Neural progenitor cell (in vitro differentiated cells): ENCODE measurements at regions not wholly inside any gene's neighbourhood (a gene's known extent, or its start where the extent isn't known, plus 50 kb on each side); places are given as distances from the start of the nearest gene placed in this dataset.

Source experiments
- DNase-seq: peaks from one replicate; pipeline ENCODE4 v3.0.0-alpha.2; 2016; ENCODE audit warnings: low spot score
- H2AFZ ChIP-seq: fragments of 200-600 bp; sonication (generic); replicated peaks from 2 replicates; pipeline ENCODE4 v1.6.1; 2016; ENCODE audit warnings: antibody characterized with exemption
- H3F3A ChIP-seq: fragments of 200-600 bp; sonication (generic); 2 replicates; pipeline ENCODE4 v1.6.1; 2016; ENCODE audit warnings: antibody characterized with exemption, low read depth
- H3K27ac ChIP-seq: fragments of 200-600 bp; sonication (generic); 2 replicates; pipeline ENCODE4 v1.5.1; 2016; ENCODE audit warnings: mild to moderate bottlenecking
- H3K27me3 ChIP-seq: fragments of 200-600 bp; sonication (generic); 2 replicates; pipeline ENCODE4 v1.6.1; 2016; ENCODE audit warnings: mild to moderate bottlenecking, moderate library complexity
- H3K36me3 ChIP-seq: fragments of 200-600 bp; sonication (generic); 2 replicates; pipeline ENCODE4 v1.5.1; 2016
- H3K4me1 ChIP-seq: fragments of 200-600 bp; sonication (generic); 2 replicates; pipeline ENCODE4 v1.6.1; 2016; ENCODE audit warnings: mixed run types
- H3K4me2 ChIP-seq: fragments of 200-600 bp; sonication (generic); 2 replicates; pipeline ENCODE4 v1.6.1; 2016
- H3K4me3 ChIP-seq: fragments of 200-600 bp; sonication (generic); 2 replicates; pipeline ENCODE4 v1.5.1; 2016
- H3K79me2 ChIP-seq: fragments of 200-600 bp; sonication (generic); 2 replicates; pipeline ENCODE4 v1.6.1; 2016; ENCODE audit warnings: low read depth
- H3K9ac ChIP-seq: fragments of 200-600 bp; sonication (generic); 2 replicates; pipeline ENCODE4 v1.6.1; 2016
- H3K9me3 ChIP-seq: fragments of 200-600 bp; sonication (generic); 2 replicates; pipeline ENCODE4 v1.5.1; 2016; ENCODE audit warnings: low read depth
- H4K20me1 ChIP-seq: fragments of 200-600 bp; sonication (generic); 2 replicates; pipeline ENCODE4 v1.6.1; 2016; ENCODE audit warnings: low read depth
- H3K27ac Mint-ChIP-seq: 3 replicates; pipeline ENCODE4 v1.8.0; 2021; ENCODE audit warnings: mixed read lengths
- H3K27me3 Mint-ChIP-seq: 2 replicates; pipeline ENCODE4 v1.8.0; 2022; ENCODE audit warnings: low read depth, mild to moderate bottlenecking, inconsistent platforms, moderate library complexity, mixed read lengths; ENCODE audit not compliant: insufficient read depth
- H3K36me3 Mint-ChIP-seq: 3 replicates; pipeline ENCODE4 v1.8.0; 2021; ENCODE audit warnings: mixed read lengths
- H3K4me1 Mint-ChIP-seq: 3 replicates; pipeline ENCODE4 v1.8.0; 2021; ENCODE audit warnings: mixed read lengths
- H3K4me3 Mint-ChIP-seq: 3 replicates; pipeline ENCODE4 v1.8.0; 2021; ENCODE audit warnings: mild to moderate bottlenecking, moderate library complexity, mixed read lengths
- H3K9me3 Mint-ChIP-seq: 3 replicates; pipeline ENCODE4 v1.8.0; 2020; ENCODE audit warnings: mixed read lengths
- CTCF ChIP-seq: fragments of 200-600 bp; sonication (generic); IDR thresholded peaks from 2 replicates; pipeline ENCODE4 v1.5.1; 2017; ENCODE audit warnings: antibody characterized with exemption, mild to moderate bottlenecking
- EZH2 ChIP-seq: fragments of 200-600 bp; sonication (generic); IDR thresholded peaks from 2 replicates; pipeline ENCODE4 v1.6.1; 2017; ENCODE audit warnings: antibody characterized with exemption, mild to moderate bottlenecking, moderate library complexity
- EZH2phosphoT487 ChIP-seq: fragments of 200-600 bp; sonication (generic); IDR thresholded peaks from 2 replicates; pipeline ENCODE4 v1.6.1; 2017; ENCODE audit warnings: antibody characterized with exemption

- H3K9me3 Mint-ChIP-seq: peaks cover 73% of the 10 kb centered on the region
- DNase-seq: no peak
- H3K27ac Mint-ChIP-seq: no peak overlapping the region
- Histone ChIP-seq H3K4me1 (no peaks in the 10 kb centered on the region), H3K36me3 (no peaks in the 10 kb centered on the region), H3K4me2 (no peak overlapping the region), H3K4me3 (no peak overlapping the region), H3K9ac (no peak overlapping the region), H2AFZ (no peak overlapping the region), H3K9me3 (peaks cover 8% of the 10 kb centered on the region), H3K79me2 (no peaks in the 10 kb centered on the region), H3F3A (no peaks in the 10 kb centered on the region), H3K27me3 (no peaks in the 10 kb centered on the region), H3K27ac (no peak overlapping the region), H4K20me1 (no peaks in the 10 kb centered on the region)
- peaks cover 3% of the 10 kb centered on the region for H3K36me3 Mint-ChIP-seq
- no peaks in the 10 kb centered on the region for H3K4me1 Mint-ChIP-seq
- H3K4me3 Mint-ChIP-seq: no peak overlapping the region
- TF ChIP-seq EZH2 (no peak), CTCF (no peak), EZH2phosphoT487 (no peak)
- H3K27me3 Mint-ChIP-seq: peaks cover 3% of the 10 kb centered on the region
Measured at GRCh38 chr13:19056355-19056880, 125.2 kb downstream of the TUBA3C start.

DNA sequence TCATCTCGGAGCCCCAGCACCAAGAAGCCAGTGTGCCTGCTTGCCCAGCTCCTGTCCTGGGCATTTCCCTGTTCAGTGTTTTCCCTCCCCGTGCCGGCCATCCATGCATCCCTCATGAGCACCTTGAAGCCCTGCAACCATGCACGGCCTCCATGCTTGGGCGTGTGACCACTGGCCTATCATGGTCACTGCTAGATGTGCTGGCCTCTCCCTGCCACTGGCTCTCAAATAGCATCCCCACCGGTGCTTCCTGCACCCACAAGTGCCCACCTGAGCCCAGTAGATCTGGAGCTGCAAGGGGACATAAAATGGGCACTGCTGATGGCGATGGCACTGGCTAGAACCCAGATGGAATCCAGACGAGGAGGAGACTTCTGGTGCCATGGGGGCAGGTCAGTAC, 126.0 kb downstream of the TUBA3C start:
- H3K9me3 Mint-ChIP-seq: peaks cover 75% of the 10 kb centered on the region
- no peak overlapping the region for H3K9ac ChIP-seq
- H3K27ac ChIP-seq: no peak overlapping the region

GRCh38 chr13:19053561-19053960, 128.1 kb downstream of the TUBA3C start:
- Mint-ChIP-seq H3K36me3 (peaks cover 3% of the 10 kb centered on the region), H3K9me3 (peaks cover 76% of the 10 kb centered on the region)

More for the DNA sequence above, 126.0 kb downstream of the TUBA3C start:
- no peaks in the 10 kb centered on the region for H3K27me3 ChIP-seq
- no peaks in the 10 kb centered on the region for H3K79me2 ChIP-seq
- TF ChIP-seq EZH2 (no peak), CTCF (no peak), EZH2phosphoT487 (no peak)
- H3K36me3 ChIP-seq: no peaks in the 10 kb centered on the region
- Mint-ChIP-seq H3K36me3 (peaks cover 3% of the 10 kb centered on the region), H3K4me1 (no peaks in the 10 kb centered on the region), H3K27ac (no peak overlapping the region), H3K4me3 (no peak overlapping the region), H3K27me3 (peaks cover 3% of the 10 kb centered on the region)
- no peaks in the 10 kb centered on the region for H3F3A ChIP-seq
- peaks cover 8% of the 10 kb centered on the region for H3K9me3 ChIP-seq
- no peaks in the 10 kb centered on the region for H3K4me1 ChIP-seq
- H2AFZ ChIP-seq: no peak overlapping the region
- no peaks in the 10 kb centered on the region for H4K20me1 ChIP-seq
- no peak for DNase-seq
- no peak overlapping the region for H3K4me2 ChIP-seq
- H3K4me3 ChIP-seq: no peak overlapping the region

More at GRCh38 chr13:19053561-19053960, 128.1 kb downstream of the TUBA3C start:
- Histone ChIP-seq H3K4me2 (no peak overlapping the region), H3K79me2 (no peaks in the 10 kb centered on the region), H4K20me1 (no peaks in the 10 kb centered on the region), H3K4me3 (no peak overlapping the region), H3F3A (no peaks in the 10 kb centered on the region), H2AFZ (no peak overlapping the region), H3K27me3 (no peaks in the 10 kb centered on the region), H3K9ac (no peak overlapping the region), H3K4me1 (no peaks in the 10 kb centered on the region), H3K27ac (no peak overlapping the region), H3K9me3 (peaks cover 8% of the 10 kb centered on the region), H3K36me3 (no peaks in the 10 kb centered on the region)
- Mint-ChIP-seq H3K4me3 (no peak overlapping the region), H3K4me1 (no peaks in the 10 kb centered on the region), H3K27me3 (peaks cover 5% of the 10 kb centered on the region), H3K27ac (no peak overlapping the region)
- TF ChIP-seq EZH2 (no peak), EZH2phosphoT487 (no peak), CTCF (no peak)
- DNase-seq: no peak
